Fibroblast of the aortic adventitia (primary cell): ENCODE measurements at regions not wholly inside any gene's neighbourhood (a gene's known extent, or its start where the extent isn't known, plus 50 kb on each side); places are given as distances from the start of the nearest gene placed in this dataset. TPM values are rescaled to one million over a fixed set of nuclear protein-coding genes. Genes with fewer than 3 reads are reported as not detected.

Source experiments
- DNase-seq: peaks from one replicate; pipeline ENCODE4 v3.0.0-alpha.2; 2010; ENCODE audit warnings: low read depth
- H3K4me3 ChIP-seq: 2 replicates; pipeline ENCODE4 v1.5.1; 2011; ENCODE audit warnings: low read depth, mild to moderate bottlenecking, control low read depth, low read length, moderate library complexity
- small RNA-seq: library from RNA; depleted of rRNA; stranded (forward); fragments of <200 nt; gene quantifications from one replicate; pipeline ENCODE3, GENCODE V24; 2012
- TF ChIP-seq, protein P1 (sequence below): IDR thresholded peaks from 2 replicates; pipeline ENCODE4 v1.5.1; 2011; ENCODE audit warnings: mild to moderate bottlenecking, low read length, control low read depth, inconsistent platforms; ENCODE audit not compliant: insufficient read depth

DNA sequence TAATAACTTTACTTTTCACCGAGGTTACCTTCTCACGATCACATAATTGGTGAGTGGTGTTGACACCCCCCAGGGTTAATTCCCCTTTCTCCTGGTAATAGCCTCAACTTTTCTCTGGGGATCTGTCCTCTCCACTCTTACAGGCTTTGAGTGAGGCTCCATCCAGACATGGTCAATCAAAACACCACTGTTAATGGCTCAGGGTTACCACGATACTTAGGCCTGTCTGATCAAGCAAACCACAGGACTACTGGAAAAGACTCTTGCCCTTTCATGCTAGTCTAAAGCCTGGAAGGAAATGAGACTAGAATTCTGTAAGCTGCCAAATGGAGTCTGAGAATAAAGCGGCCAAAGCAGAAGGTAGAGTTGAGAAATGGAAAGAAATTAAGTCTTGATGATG lies 56.5 kb upstream of the STT3B start:
- DNase-seq: no peak
- H3K4me3 ChIP-seq: no peak overlapping the region
- TF ChIP-seq, protein P1, sequence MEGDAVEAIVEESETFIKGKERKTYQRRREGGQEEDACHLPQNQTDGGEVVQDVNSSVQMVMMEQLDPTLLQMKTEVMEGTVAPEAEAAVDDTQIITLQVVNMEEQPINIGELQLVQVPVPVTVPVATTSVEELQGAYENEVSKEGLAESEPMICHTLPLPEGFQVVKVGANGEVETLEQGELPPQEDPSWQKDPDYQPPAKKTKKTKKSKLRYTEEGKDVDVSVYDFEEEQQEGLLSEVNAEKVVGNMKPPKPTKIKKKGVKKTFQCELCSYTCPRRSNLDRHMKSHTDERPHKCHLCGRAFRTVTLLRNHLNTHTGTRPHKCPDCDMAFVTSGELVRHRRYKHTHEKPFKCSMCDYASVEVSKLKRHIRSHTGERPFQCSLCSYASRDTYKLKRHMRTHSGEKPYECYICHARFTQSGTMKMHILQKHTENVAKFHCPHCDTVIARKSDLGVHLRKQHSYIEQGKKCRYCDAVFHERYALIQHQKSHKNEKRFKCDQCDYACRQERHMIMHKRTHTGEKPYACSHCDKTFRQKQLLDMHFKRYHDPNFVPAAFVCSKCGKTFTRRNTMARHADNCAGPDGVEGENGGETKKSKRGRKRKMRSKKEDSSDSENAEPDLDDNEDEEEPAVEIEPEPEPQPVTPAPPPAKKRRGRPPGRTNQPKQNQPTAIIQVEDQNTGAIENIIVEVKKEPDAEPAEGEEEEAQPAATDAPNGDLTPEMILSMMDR: no peak

DNA sequence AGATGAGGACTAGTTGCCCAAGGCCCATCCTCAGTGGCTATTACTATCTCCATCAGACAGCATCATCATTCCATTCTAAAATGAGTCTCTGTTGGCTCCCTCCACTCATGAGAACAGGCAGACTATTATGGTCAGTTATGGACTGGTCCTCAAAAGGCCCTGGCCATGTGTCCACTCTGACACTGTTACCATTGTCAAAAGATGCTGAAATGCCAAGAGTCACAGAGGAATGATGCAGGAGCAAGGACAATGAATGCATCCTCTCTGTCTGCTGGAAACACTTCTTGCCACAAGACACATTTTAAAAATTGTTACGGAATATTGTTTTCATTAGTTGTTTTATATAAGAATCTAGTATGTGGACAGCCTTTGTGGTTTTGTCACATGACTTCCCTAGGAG lies 53.3 kb upstream of the STT3B start:
- H3K4me3 ChIP-seq: no peak overlapping the region
- no peak for DNase-seq
- TF ChIP-seq, protein P1: no peak

DNA sequence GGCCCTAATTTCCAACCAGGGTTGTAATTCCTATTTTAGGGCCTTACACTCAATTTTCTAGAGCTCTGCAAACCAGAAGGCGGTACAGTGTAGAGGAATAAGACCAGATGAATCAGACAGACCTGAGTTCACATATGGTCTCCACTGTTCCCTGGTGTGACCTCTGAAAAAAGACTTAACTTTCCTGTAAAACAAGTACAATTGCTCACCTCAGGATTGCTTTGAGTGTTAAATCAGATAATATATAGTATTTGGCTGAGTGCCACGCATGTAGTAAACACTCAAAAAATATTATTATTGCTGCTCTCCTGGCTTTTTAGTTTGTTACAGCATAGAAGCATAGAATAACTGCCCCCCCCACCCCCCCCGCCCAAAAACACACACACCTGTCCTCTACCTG lies 51.0 kb upstream of the STT3B start:
- H3K4me3 ChIP-seq: no peak overlapping the region
- no peak for DNase-seq
- TF ChIP-seq, protein P1: no peak

DNA sequence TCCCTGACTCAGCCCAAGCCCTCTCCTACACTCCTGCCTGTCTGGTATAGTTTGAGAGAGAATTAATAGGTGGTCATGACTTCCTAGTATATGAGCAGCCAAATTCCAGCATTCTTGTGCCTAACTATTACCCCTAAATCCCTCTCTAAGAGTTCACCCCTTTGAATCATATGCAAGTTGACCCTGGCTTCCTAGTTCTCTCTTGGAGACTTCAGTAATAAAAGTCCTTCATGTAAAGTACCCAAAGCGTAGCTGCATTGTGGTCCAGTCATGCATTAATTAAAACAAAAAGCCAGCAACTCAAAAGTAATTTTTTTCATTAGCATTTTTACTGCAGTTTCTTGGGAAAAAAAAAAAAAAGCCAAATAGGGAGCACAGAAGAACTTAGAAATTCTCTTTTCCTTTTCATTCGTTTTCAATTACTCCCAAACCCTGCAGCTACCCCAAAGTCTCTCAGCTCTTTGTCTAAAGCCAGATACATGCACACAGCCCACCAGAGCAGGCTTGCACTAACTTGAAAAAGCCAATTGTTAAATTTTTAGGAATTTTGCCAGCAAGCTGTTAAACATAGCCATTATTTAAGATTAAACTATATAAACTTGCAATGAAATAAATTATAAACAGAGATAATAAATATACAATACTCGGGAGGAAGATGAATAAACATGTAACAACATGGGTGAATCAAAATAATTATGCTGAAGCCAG lies 50.1 kb upstream of the STT3B start:
- DNase-seq: no peak
- TF ChIP-seq, protein P1: no peak
- no peak overlapping the region for H3K4me3 ChIP-seq

Small RNA genes in the stretch of these regions (small RNA-seq; reads per million reads assigned to genes)
- gene MIR466 (not detected), gene RNA5SP127 (not detected)
